Neural cell (in vitro differentiated cells): ENCODE measurements at regions not wholly inside any gene's neighbourhood (a gene's known extent, or its start where the extent isn't known, plus 50 kb on each side); places are given as distances from the start of the nearest gene placed in this dataset.

Experiments
- H2AFZ ChIP-seq: fragments of 200-600, 300-800 bp; sonication (generic), shearing (Covaris generic); 2 replicates; pipeline ENCODE4 v1.6.0; 2014; ENCODE audit warnings: low read depth, mild to moderate bottlenecking, antibody characterized with exemption, low read length, moderate library complexity
- H3F3A ChIP-seq: fragments of 200-600 bp; shearing (Covaris generic); 2 replicates; pipeline ENCODE4 v1.6.1; 2016; ENCODE audit warnings: mild to moderate bottlenecking, moderate library complexity, mixed read lengths, antibody characterized with exemption, low read length; ENCODE audit not compliant: insufficient read depth, poor library complexity, severe bottlenecking
- H3K27ac ChIP-seq: fragments of 200-600, 300-800 bp; sonication (generic), shearing (Covaris generic); 2 replicates; pipeline ENCODE4 v1.5.1; 2014; ENCODE audit warnings: mild to moderate bottlenecking, low read length, moderate library complexity
- H3K27me3 ChIP-seq: fragments of 300-800, 200-600 bp; sonication (generic), shearing (Covaris generic); 2 replicates; pipeline ENCODE4 v1.6.0; 2014; ENCODE audit warnings: mild to moderate bottlenecking, low read depth, low read length, moderate library complexity; ENCODE audit not compliant: insufficient read depth
- H3K36me3 ChIP-seq: fragments of 300-800, 200-600 bp; sonication (generic), shearing (Covaris generic); 2 replicates; pipeline ENCODE4 v1.5.1; 2014; ENCODE audit warnings: mild to moderate bottlenecking, antibody characterized with exemption, low read length, moderate library complexity; ENCODE audit not compliant: insufficient read depth
- H3K4me2 ChIP-seq: fragments of 300-800, 200-600 bp; sonication (generic), shearing (Covaris generic); 2 replicates; pipeline ENCODE4 v1.6.0; 2014; ENCODE audit warnings: mild to moderate bottlenecking, low read length
- H3K4me3 ChIP-seq: fragments of 300-800, 200-600 bp; sonication (generic), shearing (Covaris generic); 2 replicates; pipeline ENCODE4 v1.5.1; 2014; ENCODE audit warnings: mild to moderate bottlenecking, low read length, moderate library complexity
- H3K79me2 ChIP-seq: fragments of 200-600 bp; shearing (Covaris generic); replicated peaks from 2 replicates; pipeline ENCODE4 v1.6.0; 2014; ENCODE audit warnings: mild to moderate bottlenecking, low read length, moderate library complexity; ENCODE audit not compliant: insufficient read depth
- H3K9ac ChIP-seq: fragments of 300-800, 200-600 bp; sonication (generic), shearing (Covaris generic); 2 replicates; pipeline ENCODE4 v1.6.1; 2016; ENCODE audit warnings: mild to moderate bottlenecking, low read length, mixed read lengths
- H3K9me2 ChIP-seq: fragments of 200-600 bp; shearing (Covaris generic); 2 replicates; pipeline ENCODE4 v1.6.1; 2016; ENCODE audit warnings: mild to moderate bottlenecking, low read length, mixed read lengths; ENCODE audit not compliant: insufficient read depth
- H3K9me3 ChIP-seq: fragments of 200-600, 300-800 bp; sonication (generic), shearing (Covaris generic); 2 replicates; pipeline ENCODE4 v1.6.1; 2016; ENCODE audit warnings: mild to moderate bottlenecking, mixed run types, low read length, moderate library complexity, mixed read lengths
- H4K20me1 ChIP-seq: fragments of 200-600 bp; shearing (Covaris generic); 2 replicates; pipeline ENCODE4 v1.6.1; 2016; ENCODE audit warnings: mild to moderate bottlenecking, mixed run types; ENCODE audit not compliant: insufficient read depth
- EP300 ChIP-seq: fragments of 450-650 bp; conservative IDR thresholded peaks from 2 replicates; pipeline ENCODE4 v1.6.1; 2014; ENCODE audit warnings: antibody characterized with exemption, mild to moderate bottlenecking, moderate library complexity; ENCODE audit not compliant: poor library complexity, severe bottlenecking
- EZH2 ChIP-seq: fragments of 200-600, 300-800 bp; shearing (Covaris generic), sonication (generic); IDR thresholded peaks from 2 replicates; pipeline ENCODE4 v1.6.1; 2014; ENCODE audit warnings: antibody characterized with exemption, low read length, borderline replicate concordance, mild to moderate bottlenecking; ENCODE audit not compliant: insufficient read depth, poor library complexity, severe bottlenecking
- MXI1 ChIP-seq: fragments of 450-650 bp; conservative IDR thresholded peaks from 2 replicates; pipeline ENCODE4 v1.6.1; 2014; ENCODE audit warnings: antibody characterized with exemption, mild to moderate bottlenecking; ENCODE audit not compliant: poor library complexity, severe bottlenecking
- POLR2AphosphoS5 ChIP-seq: IDR thresholded peaks from 2 replicates; pipeline ENCODE4 v1.6.1; 2012
- RAD21 ChIP-seq: fragments of 450-650 bp; conservative IDR thresholded peaks from 2 replicates; pipeline ENCODE4 v1.6.1; 2014; ENCODE audit warnings: antibody characterized with exemption, mild to moderate bottlenecking, moderate library complexity
- SMC3 ChIP-seq: fragments of 450-650 bp; conservative IDR thresholded peaks from 2 replicates; pipeline ENCODE4 v1.6.1; 2014; ENCODE audit warnings: antibody characterized with exemption, mild to moderate bottlenecking, moderate library complexity; ENCODE audit not compliant: poor library complexity
- TAF1 ChIP-seq: IDR thresholded peaks from 2 replicates; pipeline ENCODE4 v1.6.1; 2012; ENCODE audit warnings: low read depth
- TF ChIP-seq, protein P1 (sequence below): IDR thresholded peaks from 2 replicates; pipeline ENCODE4 v1.6.1; 2012; ENCODE audit warnings: borderline replicate concordance
- TF ChIP-seq, protein P2 (sequence below): fragments of 450-650 bp; IDR thresholded peaks from 2 replicates; pipeline ENCODE4 v1.5.1; 2014; ENCODE audit warnings: antibody characterized with exemption, mild to moderate bottlenecking, moderate library complexity; ENCODE audit not compliant: poor library complexity, severe bottlenecking

DNA sequence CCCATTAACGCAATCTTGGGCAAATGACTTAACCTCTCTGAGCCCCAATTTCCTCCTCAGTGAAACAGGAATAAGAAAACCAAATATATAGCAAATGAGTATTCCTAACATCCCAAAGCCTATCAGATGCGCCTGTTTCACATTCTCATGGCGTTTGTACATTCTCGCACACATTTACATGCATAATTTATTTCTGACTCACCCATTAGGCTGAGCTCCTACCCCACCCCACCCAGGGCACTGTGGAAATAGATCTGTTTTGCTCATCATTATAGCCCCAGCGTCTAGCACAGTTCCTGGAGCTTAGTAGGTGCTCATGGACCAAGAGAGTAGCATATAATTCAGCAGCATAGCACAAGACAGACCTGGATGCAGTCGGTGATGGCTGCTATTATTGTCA lies 146.1 kb upstream of the VANGL1 start:
- H4K20me1 ChIP-seq, result no peaks in the 10 kb centered on the region
- no peaks in the 10 kb centered on the region for H3F3A ChIP-seq
- no peaks in the 10 kb centered on the region for H3K9me3 ChIP-seq
- H3K27me3 ChIP-seq, result no peaks in the 10 kb centered on the region
- H3K4me2 ChIP-seq, result no peak overlapping the region
- no peak overlapping the region for H3K4me3 ChIP-seq
- H3K79me2 ChIP-seq, result no peaks in the 10 kb centered on the region
- H2AFZ ChIP-seq, result no peak overlapping the region
- H3K9ac ChIP-seq, result no peak overlapping the region
- no peaks in the 10 kb centered on the region for H3K36me3 ChIP-seq
- no peak for TF ChIP-seq EZH2
- TF ChIP-seq, protein P1, sequence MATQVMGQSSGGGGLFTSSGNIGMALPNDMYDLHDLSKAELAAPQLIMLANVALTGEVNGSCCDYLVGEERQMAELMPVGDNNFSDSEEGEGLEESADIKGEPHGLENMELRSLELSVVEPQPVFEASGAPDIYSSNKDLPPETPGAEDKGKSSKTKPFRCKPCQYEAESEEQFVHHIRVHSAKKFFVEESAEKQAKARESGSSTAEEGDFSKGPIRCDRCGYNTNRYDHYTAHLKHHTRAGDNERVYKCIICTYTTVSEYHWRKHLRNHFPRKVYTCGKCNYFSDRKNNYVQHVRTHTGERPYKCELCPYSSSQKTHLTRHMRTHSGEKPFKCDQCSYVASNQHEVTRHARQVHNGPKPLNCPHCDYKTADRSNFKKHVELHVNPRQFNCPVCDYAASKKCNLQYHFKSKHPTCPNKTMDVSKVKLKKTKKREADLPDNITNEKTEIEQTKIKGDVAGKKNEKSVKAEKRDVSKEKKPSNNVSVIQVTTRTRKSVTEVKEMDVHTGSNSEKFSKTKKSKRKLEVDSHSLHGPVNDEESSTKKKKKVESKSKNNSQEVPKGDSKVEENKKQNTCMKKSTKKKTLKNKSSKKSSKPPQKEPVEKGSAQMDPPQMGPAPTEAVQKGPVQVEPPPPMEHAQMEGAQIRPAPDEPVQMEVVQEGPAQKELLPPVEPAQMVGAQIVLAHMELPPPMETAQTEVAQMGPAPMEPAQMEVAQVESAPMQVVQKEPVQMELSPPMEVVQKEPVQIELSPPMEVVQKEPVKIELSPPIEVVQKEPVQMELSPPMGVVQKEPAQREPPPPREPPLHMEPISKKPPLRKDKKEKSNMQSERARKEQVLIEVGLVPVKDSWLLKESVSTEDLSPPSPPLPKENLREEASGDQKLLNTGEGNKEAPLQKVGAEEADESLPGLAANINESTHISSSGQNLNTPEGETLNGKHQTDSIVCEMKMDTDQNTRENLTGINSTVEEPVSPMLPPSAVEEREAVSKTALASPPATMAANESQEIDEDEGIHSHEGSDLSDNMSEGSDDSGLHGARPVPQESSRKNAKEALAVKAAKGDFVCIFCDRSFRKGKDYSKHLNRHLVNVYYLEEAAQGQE, result no peak
- TF ChIP-seq RAD21, result no peak
- no peak for TF ChIP-seq TAF1
- no peak for TF ChIP-seq EP300
- H3K27ac ChIP-seq, result no peak overlapping the region
- no peaks in the 10 kb centered on the region for H3K9me2 ChIP-seq

DNA sequence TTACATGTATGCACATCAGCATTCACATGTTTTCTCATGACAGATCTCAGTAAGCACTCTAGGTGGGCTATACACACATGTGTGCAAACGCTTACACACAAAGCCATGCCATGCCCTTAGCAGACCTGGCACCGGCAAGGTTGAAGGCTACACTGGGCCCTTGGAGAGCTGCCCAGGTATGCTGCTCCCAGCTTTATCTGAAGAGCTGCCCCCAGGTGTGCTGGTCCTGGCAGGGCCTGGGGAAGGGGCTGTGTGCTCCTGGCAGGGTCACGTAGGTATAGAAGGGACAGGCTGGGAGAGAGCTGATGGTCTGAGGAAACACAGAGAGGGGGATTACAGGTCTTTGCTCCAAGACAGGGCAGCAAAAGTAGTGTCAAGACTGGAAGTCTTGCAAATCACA lies 146.7 kb upstream of the VANGL1 start:
- Histone ChIP-seq H3K27ac (no peak overlapping the region), H3K9me3 (no peaks in the 10 kb centered on the region), H3K4me3 (no peak overlapping the region), H2AFZ (no peak overlapping the region), H4K20me1 (no peaks in the 10 kb centered on the region), H3K4me2 (no peak overlapping the region), H3K9ac (no peak overlapping the region), H3K9me2 (no peaks in the 10 kb centered on the region), H3K79me2 (no peaks in the 10 kb centered on the region), H3F3A (no peaks in the 10 kb centered on the region), H3K36me3 (no peaks in the 10 kb centered on the region), H3K27me3 (no peaks in the 10 kb centered on the region)
- TF ChIP-seq POLR2AphosphoS5 (no peak), RAD21 (no peak), EZH2 (no peak), MXI1 (no peak), SMC3 (no peak), EP300 (no peak), TAF1 (no peak)
- TF ChIP-seq, protein P1, result no peak
- TF ChIP-seq, protein P2, sequence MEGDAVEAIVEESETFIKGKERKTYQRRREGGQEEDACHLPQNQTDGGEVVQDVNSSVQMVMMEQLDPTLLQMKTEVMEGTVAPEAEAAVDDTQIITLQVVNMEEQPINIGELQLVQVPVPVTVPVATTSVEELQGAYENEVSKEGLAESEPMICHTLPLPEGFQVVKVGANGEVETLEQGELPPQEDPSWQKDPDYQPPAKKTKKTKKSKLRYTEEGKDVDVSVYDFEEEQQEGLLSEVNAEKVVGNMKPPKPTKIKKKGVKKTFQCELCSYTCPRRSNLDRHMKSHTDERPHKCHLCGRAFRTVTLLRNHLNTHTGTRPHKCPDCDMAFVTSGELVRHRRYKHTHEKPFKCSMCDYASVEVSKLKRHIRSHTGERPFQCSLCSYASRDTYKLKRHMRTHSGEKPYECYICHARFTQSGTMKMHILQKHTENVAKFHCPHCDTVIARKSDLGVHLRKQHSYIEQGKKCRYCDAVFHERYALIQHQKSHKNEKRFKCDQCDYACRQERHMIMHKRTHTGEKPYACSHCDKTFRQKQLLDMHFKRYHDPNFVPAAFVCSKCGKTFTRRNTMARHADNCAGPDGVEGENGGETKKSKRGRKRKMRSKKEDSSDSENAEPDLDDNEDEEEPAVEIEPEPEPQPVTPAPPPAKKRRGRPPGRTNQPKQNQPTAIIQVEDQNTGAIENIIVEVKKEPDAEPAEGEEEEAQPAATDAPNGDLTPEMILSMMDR, result no peak
